ENCODE measurements at regions not wholly inside any gene's neighbourhood (a gene's known extent, or its start where the extent isn't known, plus 50 kb on each side); places are given as distances from the start of the nearest gene placed in this dataset.

DNA sequence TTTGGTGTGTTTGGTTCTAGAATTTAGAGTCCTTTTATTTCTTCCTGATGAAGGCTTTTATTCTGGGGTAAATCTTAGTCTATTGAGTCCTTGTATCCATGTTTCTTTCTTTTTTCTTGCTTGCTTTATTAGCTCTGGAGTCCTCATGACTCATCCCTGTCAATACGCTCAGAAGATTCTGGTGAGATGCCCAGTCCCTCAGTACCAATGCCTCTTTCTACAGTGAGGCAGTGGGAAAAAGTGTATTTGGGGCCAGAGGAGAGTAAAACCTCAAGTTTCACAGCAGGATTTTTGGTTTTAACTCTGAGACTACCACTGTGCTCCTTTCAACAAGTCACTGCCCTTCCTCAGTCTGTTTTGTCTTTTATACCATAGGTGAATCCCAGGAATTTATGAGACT, 368.0 kb downstream of the GBA3 start:
- intact Hi-C loops (cut with micrococcal nuclease) (no loop called here), in situ Hi-C loops (cut with MboI; ENCODE audit: low sequenced_read_pairs) (no loop called here), dilution Hi-C loops (cut with HindIII; ENCODE audit: low sequenced_read_pairs, unreplicated experiment) (no loop called here)
- Histone ChIP-seq H3K4me1 (ENCODE audit: control insufficient read depth, insufficient read depth, low read length) (no peaks in the 10 kb centered on the region), H2BK5ac (ENCODE audit: low read depth, low read length, poor library complexity, severe bottlenecking) (no peak overlapping the region), H3K4me2 (ENCODE audit: low read depth, low read length) (no peak overlapping the region), H2BK20ac (ENCODE audit: low read depth, low read length) (no peak overlapping the region), H3K9me3 (ENCODE audit: control insufficient read depth, insufficient read depth, low read length) (no peaks in the 10 kb centered on the region), H4K91ac (ENCODE audit: insufficient read depth, low read depth, low read length) (no peak overlapping the region), H4K5ac (ENCODE audit: low read depth, low read length) (no peak overlapping the region), H3K36me3 (ENCODE audit: control insufficient read depth, insufficient read depth, low read length) (no peaks in the 10 kb centered on the region), H4K20me1 (ENCODE audit: insufficient read depth, low read length) (no peaks in the 10 kb centered on the region), H2BK15ac (ENCODE audit: low read depth, low read length) (no peak overlapping the region), H3K56ac (ENCODE audit: extremely low read depth, insufficient read depth, low read length) (no peak overlapping the region), H2BK120ac (ENCODE audit: low read depth, low read length) (no peak overlapping the region), H3K9ac (ENCODE audit: low read depth, low read length) (no peak overlapping the region), H3K27me3 (ENCODE audit: control insufficient read depth, insufficient read depth, low read length) (no peaks in the 10 kb centered on the region), H3K79me1 (ENCODE audit: low read depth in 1 of 2, low read length in 2 of 2) (no peaks in the 10 kb centered on the region), H3K9me1 (ENCODE audit: insufficient read depth, low read length) (no peaks in the 10 kb centered on the region), H2AK9ac (replicated peaks; ENCODE audit: low read depth, low read length, poor library complexity) (no peak overlapping the region), H2AFZ (replicated peaks; ENCODE audit: low read length, poor library complexity) (no peak overlapping the region), H2AK5ac (ENCODE audit: low read depth, low read length) (no peak overlapping the region), H3K23ac (ENCODE audit: low read depth, low read length) (no peak overlapping the region), H4K8ac (ENCODE audit: low read depth in 2 of 2, low read length in 2 of 2) (no peak overlapping the region), H3K14ac (replicated peaks; ENCODE audit: low read depth, low read length) (no peak overlapping the region), H3K18ac (ENCODE audit: low read depth, low read length) (no peak overlapping the region), H3K4ac (ENCODE audit: low read depth, low read length) (no peak overlapping the region), H3K4me3 (ENCODE audit: insufficient read depth, low read depth, low read length) (no peak overlapping the region), H3K27ac (ENCODE audit: insufficient read depth, low read length) (no peak overlapping the region)
- ChIA-PET POLR2A (ENCODE audit: unreplicated experiment) (no interaction called here), CTCF (no interaction called here)
- BruUV-seq (replicated peaks), result no TSS peak
- ATAC-seq (ENCODE audit: low read depth), result no peak
- no peak for TF ChIP-seq FOS (IDR thresholded peaks at IDR 0.05; ENCODE audit: low read depth, low read length)
- no peak for TF ChIP-seq CHD1 (IDR thresholded peaks at IDR 0.05; ENCODE audit: low read depth, low read length)
- TF ChIP-seq, protein P1, sequence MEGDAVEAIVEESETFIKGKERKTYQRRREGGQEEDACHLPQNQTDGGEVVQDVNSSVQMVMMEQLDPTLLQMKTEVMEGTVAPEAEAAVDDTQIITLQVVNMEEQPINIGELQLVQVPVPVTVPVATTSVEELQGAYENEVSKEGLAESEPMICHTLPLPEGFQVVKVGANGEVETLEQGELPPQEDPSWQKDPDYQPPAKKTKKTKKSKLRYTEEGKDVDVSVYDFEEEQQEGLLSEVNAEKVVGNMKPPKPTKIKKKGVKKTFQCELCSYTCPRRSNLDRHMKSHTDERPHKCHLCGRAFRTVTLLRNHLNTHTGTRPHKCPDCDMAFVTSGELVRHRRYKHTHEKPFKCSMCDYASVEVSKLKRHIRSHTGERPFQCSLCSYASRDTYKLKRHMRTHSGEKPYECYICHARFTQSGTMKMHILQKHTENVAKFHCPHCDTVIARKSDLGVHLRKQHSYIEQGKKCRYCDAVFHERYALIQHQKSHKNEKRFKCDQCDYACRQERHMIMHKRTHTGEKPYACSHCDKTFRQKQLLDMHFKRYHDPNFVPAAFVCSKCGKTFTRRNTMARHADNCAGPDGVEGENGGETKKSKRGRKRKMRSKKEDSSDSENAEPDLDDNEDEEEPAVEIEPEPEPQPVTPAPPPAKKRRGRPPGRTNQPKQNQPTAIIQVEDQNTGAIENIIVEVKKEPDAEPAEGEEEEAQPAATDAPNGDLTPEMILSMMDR (conservative IDR thresholded peaks at IDR 0.05; ENCODE audit: low read depth, low read length), result no peak
- no peak for TF ChIP-seq SMC3 (IDR thresholded peaks at IDR 0.05; ENCODE audit: low read depth, low read length)
- no peak for TF ChIP-seq MAZ (IDR thresholded peaks at IDR 0.05; ENCODE audit: borderline replicate concordance, low read depth, low read length)
- TF ChIP-seq BHLHE40 (IDR thresholded peaks at IDR 0.05; ENCODE audit: low read depth, low read length), result no peak
- TF ChIP-seq RFX5 (IDR thresholded peaks at IDR 0.05; ENCODE audit: low read depth, low read length), result no peak
- TF ChIP-seq, protein P2, sequence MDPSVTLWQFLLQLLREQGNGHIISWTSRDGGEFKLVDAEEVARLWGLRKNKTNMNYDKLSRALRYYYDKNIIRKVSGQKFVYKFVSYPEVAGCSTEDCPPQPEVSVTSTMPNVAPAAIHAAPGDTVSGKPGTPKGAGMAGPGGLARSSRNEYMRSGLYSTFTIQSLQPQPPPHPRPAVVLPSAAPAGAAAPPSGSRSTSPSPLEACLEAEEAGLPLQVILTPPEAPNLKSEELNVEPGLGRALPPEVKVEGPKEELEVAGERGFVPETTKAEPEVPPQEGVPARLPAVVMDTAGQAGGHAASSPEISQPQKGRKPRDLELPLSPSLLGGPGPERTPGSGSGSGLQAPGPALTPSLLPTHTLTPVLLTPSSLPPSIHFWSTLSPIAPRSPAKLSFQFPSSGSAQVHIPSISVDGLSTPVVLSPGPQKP (IDR thresholded peaks at IDR 0.05; ENCODE audit: borderline replicate concordance, low read depth, low read length), result no peak
- TF ChIP-seq MAFK (IDR thresholded peaks at IDR 0.05; ENCODE audit: low read depth, low read length), result no peak
- TF ChIP-seq POLR2A (IDR thresholded peaks at IDR 0.05; ENCODE audit: low read depth, low read length), result no peak
- TF ChIP-seq, protein P3, sequence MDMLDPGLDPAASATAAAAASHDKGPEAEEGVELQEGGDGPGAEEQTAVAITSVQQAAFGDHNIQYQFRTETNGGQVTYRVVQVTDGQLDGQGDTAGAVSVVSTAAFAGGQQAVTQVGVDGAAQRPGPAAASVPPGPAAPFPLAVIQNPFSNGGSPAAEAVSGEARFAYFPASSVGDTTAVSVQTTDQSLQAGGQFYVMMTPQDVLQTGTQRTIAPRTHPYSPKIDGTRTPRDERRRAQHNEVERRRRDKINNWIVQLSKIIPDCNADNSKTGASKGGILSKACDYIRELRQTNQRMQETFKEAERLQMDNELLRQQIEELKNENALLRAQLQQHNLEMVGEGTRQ (IDR thresholded peaks at IDR 0.05; ENCODE audit: low read depth, low read length), result no peak
- TF ChIP-seq CEBPB (IDR thresholded peaks at IDR 0.05; ENCODE audit: low read depth, low read length), result no peak
- no peak for TF ChIP-seq NFE2L2 (IDR thresholded peaks at IDR 0.05; ENCODE audit: low read depth, low read length)
- no peak for TF ChIP-seq RAD21 (IDR thresholded peaks at IDR 0.05; ENCODE audit: low read length)
- DNase-seq, result no peak
- WGBS, 2 experiments (ENCODE audit: extremely low coverage in 2 of 2, insufficient read length in 1 of 2), result no CpG with 5 or more reads among the region's 1 CpG
